ENCODE measurements at regions not wholly inside any gene's neighbourhood (a gene's known extent, or its start where the extent isn't known, plus 50 kb on each side); places are given as distances from the start of the nearest gene placed in this dataset.

DNA sequence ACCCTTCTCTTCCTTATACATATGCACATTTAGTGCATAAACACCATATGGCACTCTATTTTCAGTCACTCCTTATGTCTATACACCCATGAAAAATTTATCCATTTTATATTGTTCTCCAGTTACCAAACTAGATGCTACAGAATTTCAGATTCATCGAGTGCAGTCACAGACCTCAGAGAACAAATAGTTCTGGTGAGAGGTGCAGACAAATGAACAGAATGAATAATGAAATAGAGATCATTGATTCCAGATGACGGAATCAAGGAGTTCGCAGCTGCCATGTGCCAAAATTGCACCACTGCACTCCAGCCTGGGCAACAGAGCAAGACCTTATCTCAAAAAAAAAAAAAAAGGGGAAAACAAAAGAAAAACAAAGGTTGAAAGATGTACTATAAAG, 214.8 kb upstream of the CEP162 start:
- Histone ChIP-seq H4K8ac (ENCODE audit: extremely low read depth, insufficient read depth, low read length) (no peak overlapping the region), H3K23me2 (ENCODE audit: low read depth, low read length) (peaks cover 2% of the 10 kb centered on the region; the same call in 1 of the 2 replicates), H3K56ac (replicated peaks; ENCODE audit: insufficient read length, low read depth, low read length) (no peak overlapping the region), H3K14ac (ENCODE audit: insufficient read length) (no peak overlapping the region), H4K5ac (ENCODE audit: insufficient read length, low read depth, low read length) (no peak overlapping the region), H3K27ac (ENCODE audit: low read depth, low read length) (no peak overlapping the region), H3K9ac (replicated peaks in 1 of 4; ENCODE audit: extremely low read depth in 1 of 4, low read depth in 3 of 4, low read length in 3 of 4) (no peak overlapping the region), H2BK20ac (ENCODE audit: low read length) (no peak overlapping the region), H2AFZ (ENCODE audit: low read length) (no peak overlapping the region), H2BK120ac (replicated peaks; ENCODE audit: low read depth, low read length) (no peak overlapping the region), H2BK15ac (ENCODE audit: low read length) (no peak overlapping the region), H3K4me1 (replicated peaks in 1 of 4; ENCODE audit: control insufficient read depth in 3 of 4, insufficient read depth in 4 of 4, low read length in 3 of 4) (no peaks in the 10 kb centered on the region), H3K79me1 (ENCODE audit: low read depth, low read length) (no peaks in the 10 kb centered on the region), H3K36me3 (ENCODE audit: control insufficient read depth in 2 of 4, insufficient read depth in 4 of 4, low read length in 3 of 4) (no peaks in the 10 kb centered on the region), H3K79me2 (ENCODE audit: control insufficient read depth in 1 of 2, insufficient read depth in 2 of 2, low read length in 2 of 2) (no peaks in the 10 kb centered on the region), H2BK5ac (ENCODE audit: low read depth, low read length) (no peak overlapping the region), H3K4me3 (ENCODE audit: extremely low read depth in 1 of 4, insufficient read depth in 2 of 4, low read depth in 3 of 4, low read length in 4 of 4) (no peak overlapping the region), H3K23ac (ENCODE audit: insufficient read length) (no peak overlapping the region), H3K27me3 (replicated peaks in 1 of 4; ENCODE audit: control insufficient read depth in 3 of 4, extremely low read depth in 1 of 4, insufficient read depth in 3 of 4, low read length in 3 of 4) (peaks cover 0 to 2% (median 0%) of the 10 kb centered on the region in 4 experiments; a peak in 1 of 7 replicates), H4K91ac (replicated peaks; ENCODE audit: insufficient read length, low read length) (no peak overlapping the region), H2BK12ac (ENCODE audit: low read depth, low read length) (no peak overlapping the region), H2AK5ac (ENCODE audit: low read depth, low read length) (no peak overlapping the region), H3K18ac (ENCODE audit: extremely low read depth, low read length) (no peak overlapping the region), H3K9me3 (ENCODE audit: insufficient read depth in 2 of 2, low read depth in 1 of 2, low read length in 1 of 2) (no peaks in the 10 kb centered on the region), H3K4ac (replicated peaks; ENCODE audit: insufficient read length, low read depth, low read length) (no peak overlapping the region), H4K20me1 (replicated peaks in 1 of 2; ENCODE audit: control insufficient read depth in 1 of 2, insufficient read depth in 2 of 2, low read length in 2 of 2) (no peaks in the 10 kb centered on the region), H3K4me2 (ENCODE audit: insufficient read depth in 1 of 2, low read depth in 2 of 2, low read length in 2 of 2) (no peak overlapping the region)
- ChIA-PET POLR2A (ENCODE audit: partially characterized antibody) (no interaction called here), CTCF (ENCODE audit: partially characterized antibody) (interaction anchor here (0.8 to 3.1 kb wide), 5 partner anchors 12 to 127 kb away, joined by 3 to 12 read pairs (median 3); no protein-coding TSS in a partner anchor)
- DNase-seq (ENCODE audit: low read depth in 1 of 2, low spot score in 2 of 2) (no peak), FAIRE-seq (no peak)
- TF ChIP-seq BCL11A (IDR thresholded peaks at IDR 0.05; ENCODE audit: low read depth in 2 of 2, low read length in 2 of 2) (no peak), NANOG (IDR thresholded peaks at IDR 0.05; ENCODE audit: insufficient read depth, low read depth, low read length, poor library complexity, severe bottlenecking) (no peak), EGR1 (IDR thresholded peaks at IDR 0.05; ENCODE audit: borderline replicate concordance, low read depth, low read length) (no peak), YY1 (IDR thresholded peaks at IDR 0.05; ENCODE audit: low read depth, low read length) (no peak)
- 90% methylated on average over 2 of the region's 3 CpGs; no CpG with 5 or more reads in 1 of the 2 experiments for WGBS, 2 experiments (ENCODE audit: extremely low coverage in 1 of 2, insufficient coverage in 1 of 2, insufficient read length in 1 of 2, insufficient replicate concordance in 2 of 2, low coverage in 1 of 2, low lambda C conversion rate in 2 of 2, missing lambda C conversion rate in 1 of 2)

Measured in H1 (cell line).